Testis (tissue), 2 donors: ENCODE measurements at regions not wholly inside any gene's neighbourhood (a gene's known extent, or its start where the extent isn't known, plus 50 kb on each side); places are given as distances from the start of the nearest gene placed in this dataset.

ENCODE experiments used
- DNase-seq: peaks from one replicate; pipeline ENCODE4 v3.0.0-alpha.2; 2019
- H3K27ac ChIP-seq, 2 donors: fragments of 200-600 bp; sonication (generic); one replicate each; pipeline ENCODE4 v1.5.1; 2019
- H3K27me3 ChIP-seq: fragments of 200-600 bp; sonication (generic); one replicate; pipeline ENCODE4 v1.5.1; 2019
- H3K36me3 ChIP-seq: fragments of 200-600 bp; sonication (generic); one replicate; pipeline ENCODE4 v1.5.1; 2017; ENCODE audit warnings: low read depth; ENCODE audit errors: missing control alignments
- H3K4me1 ChIP-seq: fragments of 200-600 bp; sonication (generic); one replicate; pipeline ENCODE4 v1.5.1; 2019
- H3K4me3 ChIP-seq, 2 donors: fragments of 200-600 bp; sonication (generic); one replicate each; pipeline ENCODE4 v1.5.1; 2017 to 2019
- H3K9me3 ChIP-seq: fragments of 200-600 bp; sonication (generic); one replicate; pipeline ENCODE4 v1.5.1; 2017
- CTCF ChIP-seq, 3 experiments: fragments of 450-650 bp in 2 of 3; fragments of 200-600 bp in 1 of 3; sonication (generic) in 1 of 3; IDR thresholded peaks; one replicate each; pipeline ENCODE4 v1.5.1; 2016 to 2019; ENCODE audit warnings: antibody characterized with exemption in 3 of 3, mild to moderate bottlenecking in 2 of 3, moderate library complexity in 1 of 3
- POLR2A ChIP-seq: fragments of 450-650 bp; IDR thresholded peaks from one replicate; pipeline ENCODE4 v1.6.1; 2017; ENCODE audit warnings: antibody characterized with exemption, mild to moderate bottlenecking, moderate library complexity
- WGBS, 2 donors: methylation state at CpG; one replicate each; pipeline ENCODE4 v1.1.5; 2018; 5-methylcytosine and 5-hydroxymethylcytosine counted together
- intact Hi-C: fragments of 100-400 bp; cut with DNase I; formaldehyde crosslinking; loops from one replicate; pipeline ENCODE4 v1.15.1; 2023; ENCODE audit warnings: low total_unique reads

- Histone ChIP-seq H3K9me3 (no peaks in the 10 kb centered on the region), H3K27ac (no peak overlapping the region), H3K36me3 (no peaks in the 10 kb centered on the region), H3K4me1 (no peaks in the 10 kb centered on the region), H3K27me3 (no peaks in the 10 kb centered on the region), H3K4me3 (no peak overlapping the region)
- intact Hi-C loops, result no loop called here
- DNase-seq, result no peak
- WGBS, 2 donors, result 70 to 77% methylated on average over 11 of the region's 11 CpGs
- TF ChIP-seq CTCF (IDR thresholded peaks at IDR 0.05), result no peak
- no peak for TF ChIP-seq POLR2A
Measured at GRCh38 chr10:133008736-133009135, 66.4 kb upstream of the CFAP46 start.

- intact Hi-C loops, result no loop called here
- no peak for TF ChIP-seq CTCF (IDR thresholded peaks at IDR 0.05)
- no peak for TF ChIP-seq POLR2A
Measured at GRCh38 chr10:133008196-133008595, 65.8 kb upstream of the CFAP46 start.

GRCh38 chr10:133007360-133007858 lies 65.0 kb upstream of the CFAP46 start:
- WGBS, 2 donors, result 86% methylated on average over 12 of the region's 12 CpGs; no CpG with 5 or more reads in 1 of the 2 donors
- no peaks in the 10 kb centered on the region for H3K9me3 ChIP-seq
- no peak for TF ChIP-seq CTCF (IDR thresholded peaks at IDR 0.05)
- no peak for TF ChIP-seq POLR2A
- H3K27me3 ChIP-seq, result no peaks in the 10 kb centered on the region
- H3K4me1 ChIP-seq, result no peaks in the 10 kb centered on the region
- no peak for DNase-seq
- H3K27ac ChIP-seq, result no peak overlapping the region
- intact Hi-C loops, result no loop called here
- no peak overlapping the region for H3K4me3 ChIP-seq
- no peaks in the 10 kb centered on the region for H3K36me3 ChIP-seq

More at GRCh38 chr10:133008196-133008595, 65.8 kb upstream of the CFAP46 start:
- Histone ChIP-seq H3K4me3 (no peak overlapping the region), H3K4me1 (no peaks in the 10 kb centered on the region), H3K9me3 (no peaks in the 10 kb centered on the region), H3K36me3 (no peaks in the 10 kb centered on the region), H3K27ac (no peak overlapping the region), H3K27me3 (no peaks in the 10 kb centered on the region)
- WGBS, 2 donors, result 82% methylated on average over 14 to 22 of the region's 23 CpGs
- no peak for DNase-seq

GRCh38 chr10:133006806-133007205 lies 64.4 kb upstream of the CFAP46 start:
- no peak overlapping the region for H3K27ac ChIP-seq
- no peak overlapping the region for H3K4me3 ChIP-seq
- intact Hi-C loops, result no loop called here
- H3K4me1 ChIP-seq, result no peaks in the 10 kb centered on the region
- 83 to 89% methylated on average over 12 to 18 of the region's 18 CpGs for WGBS, 2 donors
- TF ChIP-seq POLR2A (no peak), CTCF (IDR thresholded peaks at IDR 0.05) (no peak)
- H3K27me3 ChIP-seq, result no peaks in the 10 kb centered on the region
- H3K9me3 ChIP-seq, result no peaks in the 10 kb centered on the region
- DNase-seq, result no peak
- H3K36me3 ChIP-seq, result no peaks in the 10 kb centered on the region

- H3K4me1 ChIP-seq, result no peaks in the 10 kb centered on the region
- intact Hi-C loops, result no loop called here
- H3K9me3 ChIP-seq, result no peaks in the 10 kb centered on the region
- no peak for DNase-seq
- no peaks in the 10 kb centered on the region for H3K27me3 ChIP-seq
- no peak overlapping the region for H3K27ac ChIP-seq
- no peaks in the 10 kb centered on the region for H3K36me3 ChIP-seq
- WGBS, 2 donors, result 90 to 94% methylated on average over 7 to 10 of the region's 10 CpGs
- TF ChIP-seq CTCF (IDR thresholded peaks at IDR 0.05) (no peak), POLR2A (no peak)
- H3K4me3 ChIP-seq, result no peak overlapping the region
Measured at GRCh38 chr10:133006202-133006601, 63.8 kb upstream of the CFAP46 start.
